ENCODE measurements at regions not wholly inside any gene's neighbourhood (a gene's known extent, or its start where the extent isn't known, plus 50 kb on each side); places are given as distances from the start of the nearest gene placed in this dataset.
"Not testable (repeated sequence)": the region's sequence is repeated elsewhere in the genome, so short reads cannot be mapped to it uniquely, and the experiment has no call there.

DNA sequence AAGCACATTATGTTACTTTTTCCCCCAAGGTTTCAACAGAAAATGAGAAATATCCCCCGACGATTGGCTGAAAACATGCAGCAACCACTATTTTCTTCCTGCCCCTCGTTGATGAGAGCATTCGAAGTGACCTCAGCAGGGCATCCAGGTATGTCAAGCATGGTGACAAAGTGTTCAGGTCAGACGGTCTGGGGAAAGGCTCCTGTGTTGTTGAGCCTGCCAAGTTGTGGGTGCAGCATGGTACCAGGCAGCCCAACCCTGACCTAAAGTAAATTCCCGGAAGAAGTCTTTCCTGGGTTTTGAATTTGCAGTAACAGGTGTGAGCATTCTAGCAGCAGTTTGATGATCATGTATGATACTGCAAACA lies 51.7 kb upstream of the SEC14L1 start:
- TF ChIP-seq, protein P1, sequence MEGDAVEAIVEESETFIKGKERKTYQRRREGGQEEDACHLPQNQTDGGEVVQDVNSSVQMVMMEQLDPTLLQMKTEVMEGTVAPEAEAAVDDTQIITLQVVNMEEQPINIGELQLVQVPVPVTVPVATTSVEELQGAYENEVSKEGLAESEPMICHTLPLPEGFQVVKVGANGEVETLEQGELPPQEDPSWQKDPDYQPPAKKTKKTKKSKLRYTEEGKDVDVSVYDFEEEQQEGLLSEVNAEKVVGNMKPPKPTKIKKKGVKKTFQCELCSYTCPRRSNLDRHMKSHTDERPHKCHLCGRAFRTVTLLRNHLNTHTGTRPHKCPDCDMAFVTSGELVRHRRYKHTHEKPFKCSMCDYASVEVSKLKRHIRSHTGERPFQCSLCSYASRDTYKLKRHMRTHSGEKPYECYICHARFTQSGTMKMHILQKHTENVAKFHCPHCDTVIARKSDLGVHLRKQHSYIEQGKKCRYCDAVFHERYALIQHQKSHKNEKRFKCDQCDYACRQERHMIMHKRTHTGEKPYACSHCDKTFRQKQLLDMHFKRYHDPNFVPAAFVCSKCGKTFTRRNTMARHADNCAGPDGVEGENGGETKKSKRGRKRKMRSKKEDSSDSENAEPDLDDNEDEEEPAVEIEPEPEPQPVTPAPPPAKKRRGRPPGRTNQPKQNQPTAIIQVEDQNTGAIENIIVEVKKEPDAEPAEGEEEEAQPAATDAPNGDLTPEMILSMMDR (IDR thresholded peaks at IDR 0.05) = no peak
- DNase-seq (peak in 1 of 2 donors; percentile 32), ATAC-seq (no peak)
- H3K27ac ChIP-seq (ENCODE audit: low read length) = peak overlapping the region; percentile 88
- peak overlapping the region; percentile 91 for H3K4me3 Mint-ChIP-seq
- H3K4me1 Mint-ChIP-seq = peaks cover 32 to 38% of the 10 kb centered on the region in 2 donors
- 2% methylated on average over 6 of the region's 6 CpGs for WGBS (ENCODE audit: insufficient coverage)
- H3K27me3 ChIP-seq (ENCODE audit: control insufficient read depth, insufficient read depth, low read length) = no peaks in the 10 kb centered on the region
- no peaks in the 10 kb centered on the region for H3K9me3 Mint-ChIP-seq
- H3K36me3 ChIP-seq (ENCODE audit: control insufficient read depth, insufficient read depth, low read length) = peaks cover 26% of the 10 kb centered on the region
- H3K27ac Mint-ChIP-seq = peak overlapping the region; percentile 96 to 99
- H3K4me1 ChIP-seq (ENCODE audit: control insufficient read depth, insufficient read depth, low read length) = peaks cover 38% of the 10 kb centered on the region
- H3K9me3 ChIP-seq (ENCODE audit: control insufficient read depth, insufficient read depth, low read length) = no peaks in the 10 kb centered on the region
- H3K4me3 ChIP-seq (ENCODE audit: low read length) = peak overlapping the region; percentile 83
- peaks cover 7% of the 10 kb centered on the region for H3K36me3 Mint-ChIP-seq
- intact Hi-C loops (cut with micrococcal nuclease) = loop anchor here (2.0 to 10.0 kb wide), 2 partner anchors 52 to 406 kb away; partner anchors contain the start of gene SEC14L1
- H3K27me3 Mint-ChIP-seq (ENCODE audit: low read depth in 2 of 2) = peaks cover 0 to 8% of the 10 kb centered on the region in 2 donors

- peaks cover 33% of the 10 kb centered on the region for H3K36me3 ChIP-seq (ENCODE audit: control insufficient read depth, insufficient read depth, low read length)
- intact Hi-C loops (cut with micrococcal nuclease) = loop anchor here (2.0 to 10.0 kb wide), 2 partner anchors 51 to 405 kb away; partner anchors contain the start of gene SEC14L1
- not testable (repeated sequence) for H3K36me3 Mint-ChIP-seq; H3K27me3 Mint-ChIP-seq (ENCODE audit: low read depth in 2 of 2); H3K9me3 ChIP-seq (ENCODE audit: control insufficient read depth, insufficient read depth, low read length); ATAC-seq; DNase-seq; H3K4me3 ChIP-seq (ENCODE audit: low read length); H3K27me3 ChIP-seq (ENCODE audit: control insufficient read depth, insufficient read depth, low read length); H3K9me3 Mint-ChIP-seq; H3K27ac ChIP-seq (ENCODE audit: low read length)
- peaks cover 38% of the 10 kb centered on the region for H3K4me1 ChIP-seq (ENCODE audit: control insufficient read depth, insufficient read depth, low read length)
- H3K4me1 Mint-ChIP-seq = peaks cover 32 to 38% of the 10 kb centered on the region in 2 donors
- peak overlapping the region; percentile 91 for H3K4me3 Mint-ChIP-seq
- 96% methylated on average over 10 of the region's 10 CpGs for WGBS (ENCODE audit: insufficient coverage)
- peak overlapping the region; percentile 96 to 99 for H3K27ac Mint-ChIP-seq
Observed at GRCh38 chr17:77089949-77090348, 50.8 kb upstream of the SEC14L1 start.

- H3K4me1 Mint-ChIP-seq = peaks cover 32 to 38% of the 10 kb centered on the region in 2 donors
- Histone ChIP-seq H3K4me3 (ENCODE audit: low read length) (no peak overlapping the region), H3K27ac (ENCODE audit: low read length) (no peak overlapping the region), H3K4me1 (ENCODE audit: control insufficient read depth, insufficient read depth, low read length) (peaks cover 38% of the 10 kb centered on the region), H3K9me3 (ENCODE audit: control insufficient read depth, insufficient read depth, low read length) (no peaks in the 10 kb centered on the region), H3K36me3 (ENCODE audit: control insufficient read depth, insufficient read depth, low read length) (peaks cover 37% of the 10 kb centered on the region), H3K27me3 (ENCODE audit: control insufficient read depth, insufficient read depth, low read length) (no peaks in the 10 kb centered on the region)
- H3K9me3 Mint-ChIP-seq = no peaks in the 10 kb centered on the region
- H3K27ac Mint-ChIP-seq = peak overlapping the region; percentile 96 to 99
- no peak overlapping the region for H3K4me3 Mint-ChIP-seq
- TF ChIP-seq, protein P1 (IDR thresholded peaks at IDR 0.05) = no peak
- intact Hi-C loops (cut with micrococcal nuclease) = no loop called here
- DNase-seq (no peak), ATAC-seq (no peak)
- 78% methylated on average over 5 of the region's 5 CpGs for WGBS (ENCODE audit: insufficient coverage)
- H3K36me3 Mint-ChIP-seq = peaks cover 7% of the 10 kb centered on the region
- peaks cover 0 to 8% of the 10 kb centered on the region in 2 donors for H3K27me3 Mint-ChIP-seq (ENCODE audit: low read depth in 2 of 2)
Observed at GRCh38 chr17:77090476-77090875, 50.3 kb upstream of the SEC14L1 start.

All from natural killer cell (primary cell).